GM23338 (cell line): ENCODE measurements at regions not wholly inside any gene's neighbourhood (a gene's known extent, or its start where the extent isn't known, plus 50 kb on each side); places are given as distances from the start of the nearest gene placed in this dataset.
"Not testable (repeated sequence)": the region's sequence is repeated elsewhere in the genome, so short reads cannot be mapped to it uniquely, and the experiment has no call there.

Experiments used
- ATAC-seq: fragments of 200-7000 bp; cut with Tn5 transposase; 3 replicates; pipeline ENCODE4 v1.9.1; 2020
- DNase-seq: peaks from one replicate; pipeline ENCODE4 v3.0.0-alpha.2; 2015; ENCODE audit warnings: low spot score
- H2AFZ ChIP-seq: fragments of 200-600 bp; sonication (generic); 2 replicates; pipeline ENCODE4 v1.8.0; 2016; ENCODE audit warnings: antibody characterized with exemption, mild to moderate bottlenecking, moderate library complexity
- H3F3A ChIP-seq: fragments of 200-600 bp; sonication (generic); replicated peaks from 2 replicates; pipeline ENCODE4 v1.8.0; 2017; ENCODE audit warnings: antibody characterized with exemption, mixed run types, low read depth
- H3K27ac ChIP-seq: fragments of 200-600 bp; sonication (generic); 2 replicates; pipeline ENCODE4 v1.6.1; 2016; ENCODE audit warnings: low read depth
- H3K27me3 ChIP-seq: fragments of 200-600 bp; sonication (generic); 2 replicates; pipeline ENCODE4 v1.8.0; 2016; ENCODE audit warnings: mild to moderate bottlenecking, mixed run types, moderate library complexity; ENCODE audit not compliant: insufficient read depth
- H3K36me3 ChIP-seq: fragments of 200-600 bp; sonication (generic); 2 replicates; pipeline ENCODE4 v1.8.0; 2016; ENCODE audit warnings: mild to moderate bottlenecking; ENCODE audit not compliant: insufficient read depth
- H3K4me1 ChIP-seq: fragments of 200-600 bp; sonication (generic); 2 replicates; pipeline ENCODE4 v1.8.0; 2016; ENCODE audit warnings: mild to moderate bottlenecking, moderate library complexity; ENCODE audit not compliant: insufficient read depth
- H3K4me2 ChIP-seq: fragments of 200-600 bp; sonication (generic); 2 replicates; pipeline ENCODE4 v1.7.1; 2017; ENCODE audit warnings: mixed run types
- H3K4me3 ChIP-seq: fragments of 200-600 bp; sonication (generic); 2 replicates; pipeline ENCODE4 v1.6.1; 2016; ENCODE audit warnings: mixed run types
- H3K79me2 ChIP-seq: fragments of 200-600 bp; sonication (generic); replicated peaks from 2 replicates; pipeline ENCODE4 v1.8.0; 2017; ENCODE audit warnings: mild to moderate bottlenecking; ENCODE audit not compliant: insufficient read depth
- H3K9me2 ChIP-seq: fragments of 200-600 bp; sonication (generic); 2 replicates; pipeline ENCODE4 v1.8.0; 2017; ENCODE audit not compliant: insufficient read depth
- H4K20me1 ChIP-seq: fragments of 200-600 bp; sonication (generic); replicated peaks from 2 replicates; pipeline ENCODE4 v1.8.0; 2017; ENCODE audit warnings: mild to moderate bottlenecking; ENCODE audit not compliant: insufficient read depth
- H3K27ac Mint-ChIP-seq: 2 replicates; pipeline ENCODE4 v1.8.0; 2020; ENCODE audit warnings: inconsistent platforms, mild to moderate bottlenecking, moderate library complexity, mixed read lengths
- H3K27me3 Mint-ChIP-seq: 3 replicates; pipeline ENCODE4 v1.8.0; 2022; ENCODE audit warnings: low read depth, mild to moderate bottlenecking, moderate library complexity, mixed read lengths, inconsistent platforms; ENCODE audit not compliant: insufficient read depth, poor library complexity
- H3K36me3 Mint-ChIP-seq: 3 replicates; pipeline ENCODE4 v1.8.0; 2021; ENCODE audit warnings: low read depth, mild to moderate bottlenecking, inconsistent platforms, moderate library complexity, mixed read lengths
- H3K4me1 Mint-ChIP-seq: 3 replicates; pipeline ENCODE4 v1.8.0; 2020; ENCODE audit warnings: mild to moderate bottlenecking, inconsistent platforms, mixed read lengths
- H3K4me3 Mint-ChIP-seq: 3 replicates; pipeline ENCODE4 v1.8.0; 2021; ENCODE audit warnings: moderate library complexity, mild to moderate bottlenecking, inconsistent platforms, mixed read lengths
- H3K9me3 Mint-ChIP-seq: 3 replicates; pipeline ENCODE4 v1.8.0; 2020; ENCODE audit warnings: moderate library complexity, mild to moderate bottlenecking, inconsistent platforms, mixed read lengths
- CREB1 ChIP-seq: fragments of 250-450 bp; sonication (Bioruptor Pico); IDR thresholded peaks from 2 replicates; pipeline ENCODE4 v1.5.0; 2020; ENCODE audit warnings: low read depth, mild to moderate bottlenecking, moderate library complexity
- EZH2phosphoT487 ChIP-seq: fragments of 200-600 bp; sonication (generic); IDR thresholded peaks from one replicate; pipeline ENCODE4 v1.8.1; 2018; ENCODE audit warnings: antibody characterized with exemption; ENCODE audit not compliant: unreplicated experiment
- REST ChIP-seq: IDR thresholded peaks from one replicate; pipeline ENCODE4 v1.6.1; 2018; ENCODE audit warnings: antibody characterized with exemption; ENCODE audit not compliant: unreplicated experiment
- STAT1 ChIP-seq: IDR thresholded peaks from one replicate; pipeline ENCODE4 v1.6.1; 2016; ENCODE audit warnings: antibody characterized with exemption; ENCODE audit not compliant: unreplicated experiment
- ZNF114 ChIP-seq: fragments of 250-450 bp; sonication (Bioruptor Pico); IDR thresholded peaks from 2 replicates; pipeline ENCODE4 v1.5.0; 2020; ENCODE audit warnings: mild to moderate bottlenecking, moderate library complexity
- ZNF331 ChIP-seq: fragments of 250-450 bp; sonication (Bioruptor Pico); IDR thresholded peaks from 2 replicates; pipeline ENCODE4 v1.5.0; 2020; ENCODE audit warnings: low read depth, mild to moderate bottlenecking, moderate library complexity
- ZNF462 ChIP-seq: fragments of 250-450 bp; sonication (Bioruptor Pico); IDR thresholded peaks from 2 replicates; pipeline ENCODE4 v1.5.0; 2020; ENCODE audit warnings: mild to moderate bottlenecking, moderate library complexity

GRCh38 chr3:4166540-4166939 lies 136.6 kb upstream of the SETMAR start:
- ATAC-seq, result no peak
- TF ChIP-seq CREB1 (CRISPR knock-in tag), result no peak
- no peak for TF ChIP-seq REST
- no peak for TF ChIP-seq ZNF331 (CRISPR knock-in tag)
- no peak for TF ChIP-seq ZNF114 (CRISPR knock-in tag)
- TF ChIP-seq EZH2phosphoT487, result no peak
- no peak for TF ChIP-seq STAT1
- no peak for TF ChIP-seq ZNF462 (CRISPR knock-in tag)
- peaks cover 6% of the 10 kb centered on the region; the same call in 1 of the 2 replicates for H3K9me2 ChIP-seq
- Mint-ChIP-seq H3K9me3 (peaks cover 83% of the 10 kb centered on the region), H3K4me1 (peaks cover 6% of the 10 kb centered on the region; the same call in 2 of the 3 replicates), H3K4me3 (no peak overlapping the region), H3K36me3 (peaks cover 15% of the 10 kb centered on the region; the same call in 2 of the 3 replicates), H3K27ac (no peak overlapping the region), H3K27me3 (peaks cover 2% of the 10 kb centered on the region)
- H4K20me1 ChIP-seq, result no peaks in the 10 kb centered on the region
- H3K79me2 ChIP-seq, result no peaks in the 10 kb centered on the region
- no peaks in the 10 kb centered on the region for H3F3A ChIP-seq
- no peaks in the 10 kb centered on the region for H3K36me3 ChIP-seq
- H3K4me2 ChIP-seq, result no peak overlapping the region
- H3K27me3 ChIP-seq, result no peaks in the 10 kb centered on the region
- H3K4me1 ChIP-seq, result peaks cover 11% of the 10 kb centered on the region
- DNase-seq, result no peak
- H3K4me3 ChIP-seq, result no peak overlapping the region
- no peak overlapping the region for H3K27ac ChIP-seq
- H2AFZ ChIP-seq, result no peak overlapping the region

- H3K36me3 Mint-ChIP-seq, result peaks cover 15% of the 10 kb centered on the region; the same call in 2 of the 3 replicates
- not testable (repeated sequence) for H4K20me1 ChIP-seq, H3F3A ChIP-seq, DNase-seq, H3K36me3 ChIP-seq, H3K4me1 Mint-ChIP-seq, ATAC-seq, H3K4me3 Mint-ChIP-seq, H3K27ac ChIP-seq, H3K27me3 ChIP-seq, H3K9me2 ChIP-seq, H3K4me2 ChIP-seq, H3K4me3 ChIP-seq, H2AFZ ChIP-seq, H3K79me2 ChIP-seq, H3K27ac Mint-ChIP-seq, H3K27me3 Mint-ChIP-seq
- peaks cover 11% of the 10 kb centered on the region for H3K4me1 ChIP-seq
- H3K9me3 Mint-ChIP-seq, result peaks cover 82% of the 10 kb centered on the region
Measured at GRCh38 chr3:4167230-4167629, 135.9 kb upstream of the SETMAR start.
